ENCODE measurements at regions not wholly inside any gene's neighbourhood (a gene's known extent, or its start where the extent isn't known, plus 50 kb on each side); places are given as distances from the start of the nearest gene placed in this dataset.
"Not testable (repeated sequence)": the region's sequence is repeated elsewhere in the genome, so short reads cannot be mapped to it uniquely, and the experiment has no call there.

GRCh38 chr5:167107684-167108083 is 1183.8 kb upstream of the WWC1 start:
- intact Hi-C loops (cut with DNase I), result no loop called here
- Histone ChIP-seq H3K9me3 (no peaks in the 10 kb centered on the region), H3K36me3 (replicated peaks in 1 of 2; ENCODE audit: insufficient read depth in 1 of 2, low read depth in 2 of 2) (no peaks in the 10 kb centered on the region), H3K27ac (no peak overlapping the region), H3K27me3 (no peaks in the 10 kb centered on the region), H3K4me1 (no peaks in the 10 kb centered on the region), H3K4me3 (no peak overlapping the region)
- TF ChIP-seq CTCF (IDR thresholded peaks at IDR 0.05) (no peak), POLR2A (IDR thresholded peaks at IDR 0.05) (no peak)
- 66 to 81% methylated on average over 4 of the region's 4 CpGs for WGBS, 2 donors
- ATAC-seq, result no peak
- DNase-seq, result no peak

GRCh38 chr5:167108266-167108665 is 1183.2 kb upstream of the WWC1 start:
- H3K4me1 ChIP-seq; H3K36me3 ChIP-seq (replicated peaks in 1 of 2; ENCODE audit: insufficient read depth in 1 of 2, low read depth in 2 of 2); ATAC-seq; H3K9me3 ChIP-seq; H3K4me3 ChIP-seq; H3K27me3 ChIP-seq; DNase-seq; intact Hi-C loops (cut with DNase I); H3K27ac ChIP-seq: not testable (repeated sequence)
- 86 to 88% methylated on average over 9 of the region's 9 CpGs for WGBS, 2 donors

GRCh38 chr5:167112556-167112955 is 1178.9 kb upstream of the WWC1 start:
- WGBS, 2 donors, result 52 to 75% methylated on average over 2 of the region's 2 CpGs
- TF ChIP-seq POLR2A (IDR thresholded peaks at IDR 0.05), result no peak
- no peak for TF ChIP-seq CTCF (IDR thresholded peaks at IDR 0.05)
- Histone ChIP-seq H3K4me3 (no peak overlapping the region), H3K9me3 (no peaks in the 10 kb centered on the region), H3K4me1 (no peaks in the 10 kb centered on the region), H3K27ac (no peak overlapping the region), H3K27me3 (no peaks in the 10 kb centered on the region), H3K36me3 (replicated peaks in 1 of 2; ENCODE audit: insufficient read depth in 1 of 2, low read depth in 2 of 2) (no peaks in the 10 kb centered on the region)
- no peak for ATAC-seq
- intact Hi-C loops (cut with DNase I), result no loop called here
- no peak for DNase-seq

- no peak for TF ChIP-seq POLR2A (IDR thresholded peaks at IDR 0.05)
- no peak for TF ChIP-seq CTCF (IDR thresholded peaks at IDR 0.05)
- DNase-seq (no peak), ATAC-seq (no peak)
- H3K4me3 ChIP-seq, result no peak overlapping the region
- H3K4me1 ChIP-seq, result no peaks in the 10 kb centered on the region
- H3K9me3 ChIP-seq, result no peaks in the 10 kb centered on the region
- H3K36me3 ChIP-seq (replicated peaks in 1 of 2; ENCODE audit: insufficient read depth in 1 of 2, low read depth in 2 of 2), result no peaks in the 10 kb centered on the region
- WGBS, 2 donors, result 80 to 86% methylated on average over 3 of the region's 3 CpGs
- intact Hi-C loops (cut with DNase I), result no loop called here
- no peaks in the 10 kb centered on the region for H3K27me3 ChIP-seq
- H3K27ac ChIP-seq, result no peak overlapping the region
Observed at GRCh38 chr5:167122267-167122666, 1169.2 kb upstream of the WWC1 start.

GRCh38 chr5:167123126-167123525 is 1168.3 kb upstream of the WWC1 start:
- TF ChIP-seq POLR2A (IDR thresholded peaks at IDR 0.05) (no peak), CTCF (IDR thresholded peaks at IDR 0.05) (no peak)

More at GRCh38 chr5:167123126-167123525, 1168.3 kb upstream of the WWC1 start:
- DNase-seq, result no peak
- no peaks in the 10 kb centered on the region for H3K27me3 ChIP-seq
- intact Hi-C loops (cut with DNase I), result no loop called here
- no peaks in the 10 kb centered on the region for H3K4me1 ChIP-seq
- no peak for ATAC-seq
- 81 to 82% methylated on average over 7 of the region's 7 CpGs for WGBS, 2 donors
- no peaks in the 10 kb centered on the region for H3K36me3 ChIP-seq (replicated peaks in 1 of 2; ENCODE audit: insufficient read depth in 1 of 2, low read depth in 2 of 2)
- no peak overlapping the region for H3K27ac ChIP-seq
- H3K9me3 ChIP-seq, result no peaks in the 10 kb centered on the region
- no peak overlapping the region for H3K4me3 ChIP-seq
